Nephron progenitor cell (in vitro differentiated cells): ENCODE measurements at regions not wholly inside any gene's neighbourhood (a gene's known extent, or its start where the extent isn't known, plus 50 kb on each side); places are given as distances from the start of the nearest gene placed in this dataset.

Source experiments
- DNase-seq: peaks from one replicate; pipeline ENCODE4 v3.0.0; 2021
- H3K27ac Mint-ChIP-seq: 2 replicates; pipeline ENCODE4 v1.8.0; 2021; ENCODE audit warnings: mild to moderate bottlenecking, moderate library complexity, mixed read lengths
- H3K27me3 Mint-ChIP-seq: 2 replicates; pipeline ENCODE4 v1.8.0; 2021; ENCODE audit warnings: mild to moderate bottlenecking, low read depth, mixed read lengths; ENCODE audit not compliant: poor library complexity
- H3K36me3 Mint-ChIP-seq: 2 replicates; pipeline ENCODE4 v1.8.0; 2021; ENCODE audit warnings: low read depth, mixed read lengths
- H3K4me1 Mint-ChIP-seq: 2 replicates; pipeline ENCODE4 v1.8.0; 2021; ENCODE audit warnings: mixed read lengths
- H3K4me3 Mint-ChIP-seq: 2 replicates; pipeline ENCODE4 v1.8.0; 2021; ENCODE audit warnings: mild to moderate bottlenecking, moderate library complexity, mixed read lengths
- H3K9me3 Mint-ChIP-seq: 2 replicates; pipeline ENCODE4 v1.8.0; 2021; ENCODE audit warnings: mild to moderate bottlenecking, moderate library complexity, mixed read lengths
- CTCF ChIP-seq: fragments of 200-600 bp; sonication (generic); IDR thresholded peaks from 2 replicates; pipeline ENCODE4 v1.5.0; 2021; ENCODE audit warnings: antibody characterized with exemption

DNA sequence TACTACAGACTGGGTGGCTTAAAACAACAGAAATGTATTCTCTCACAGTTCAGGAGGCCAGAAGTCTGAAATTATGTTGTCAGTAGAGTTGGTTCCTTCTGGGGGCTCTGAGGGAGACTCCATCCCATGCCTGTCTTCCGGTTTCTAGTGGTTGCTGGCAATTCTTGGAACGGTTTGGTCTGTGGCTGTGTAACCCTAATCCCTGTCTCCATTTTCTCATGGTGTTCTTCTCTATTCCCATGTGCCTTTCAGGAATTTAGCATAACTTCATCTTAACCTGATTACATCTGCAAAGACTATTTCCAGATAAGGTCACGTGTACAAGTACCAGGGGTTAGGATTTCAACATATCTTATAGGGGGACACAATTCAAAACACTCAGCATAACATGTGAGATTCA lies 73.2 kb downstream of the FAM241B start:
- no peak for DNase-seq
- no peak for TF ChIP-seq CTCF
- Mint-ChIP-seq H3K27ac (no peak overlapping the region), H3K27me3 (peaks cover 32% of the 10 kb centered on the region), H3K9me3 (peaks cover 39% of the 10 kb centered on the region), H3K4me3 (no peak overlapping the region), H3K4me1 (no peaks in the 10 kb centered on the region), H3K36me3 (peaks cover 6% of the 10 kb centered on the region)

- TF ChIP-seq CTCF = no peak
- peaks cover 43% of the 10 kb centered on the region for H3K9me3 Mint-ChIP-seq
- peaks cover 13% of the 10 kb centered on the region for H3K36me3 Mint-ChIP-seq
- peaks cover 39% of the 10 kb centered on the region for H3K27me3 Mint-ChIP-seq
- peaks cover 1% of the 10 kb centered on the region for H3K4me1 Mint-ChIP-seq
- DNase-seq = no peak
- no peak overlapping the region for H3K27ac Mint-ChIP-seq
- no peak overlapping the region for H3K4me3 Mint-ChIP-seq
Observed at GRCh38 chr10:69703766-69704630, 74.0 kb downstream of the FAM241B start.

DNA sequence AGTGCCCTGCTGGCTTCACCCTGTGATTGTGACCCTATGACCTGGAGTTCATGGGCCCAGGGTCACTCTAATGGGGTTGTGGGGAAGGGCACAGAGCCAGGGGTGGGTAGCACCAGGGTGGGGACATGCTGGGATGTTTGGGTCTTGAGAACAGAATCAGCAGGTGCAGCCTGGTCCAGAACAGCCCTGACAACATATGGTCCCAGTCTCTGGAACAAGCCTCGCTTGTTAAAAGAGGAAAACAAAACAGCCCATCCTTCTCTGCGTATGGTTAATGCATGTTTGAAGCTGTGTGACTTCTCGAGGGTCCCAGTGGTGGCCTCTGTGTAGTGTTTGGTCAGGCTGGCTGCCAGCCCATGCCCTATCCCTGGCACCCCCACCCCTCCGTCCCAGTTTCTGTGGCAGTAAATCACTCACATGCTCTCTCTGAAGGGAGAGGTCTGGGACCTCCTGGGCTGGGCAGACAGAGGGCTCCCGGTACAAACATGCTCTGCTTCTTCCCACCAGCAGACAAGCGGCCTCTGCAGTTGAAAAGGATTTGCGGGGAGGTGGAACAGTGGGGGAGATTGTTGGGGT lies 79.4 kb downstream of the FAM241B start:
- H3K9me3 Mint-ChIP-seq = peaks cover 31% of the 10 kb centered on the region
- H3K27me3 Mint-ChIP-seq = peaks cover 25% of the 10 kb centered on the region
- peak overlapping the region; percentile 2 for H3K4me3 Mint-ChIP-seq
- no peak for TF ChIP-seq CTCF
- peak overlapping the region; percentile 25 for H3K27ac Mint-ChIP-seq
- no peak for DNase-seq
- peaks cover 55% of the 10 kb centered on the region for H3K4me1 Mint-ChIP-seq
- peaks cover 10% of the 10 kb centered on the region for H3K36me3 Mint-ChIP-seq

GRCh38 chr10:69710008-69710888 lies 80.2 kb downstream of the FAM241B start:
- peaks cover 27% of the 10 kb centered on the region for H3K27me3 Mint-ChIP-seq
- H3K36me3 Mint-ChIP-seq = peaks cover 9% of the 10 kb centered on the region
- H3K4me3 Mint-ChIP-seq = peak overlapping the region; percentile 5
- TF ChIP-seq CTCF = no peak
- H3K27ac Mint-ChIP-seq = peak overlapping the region; percentile 70
- H3K9me3 Mint-ChIP-seq = peaks cover 29% of the 10 kb centered on the region
- no peak for DNase-seq
- peaks cover 60% of the 10 kb centered on the region for H3K4me1 Mint-ChIP-seq

DNA sequence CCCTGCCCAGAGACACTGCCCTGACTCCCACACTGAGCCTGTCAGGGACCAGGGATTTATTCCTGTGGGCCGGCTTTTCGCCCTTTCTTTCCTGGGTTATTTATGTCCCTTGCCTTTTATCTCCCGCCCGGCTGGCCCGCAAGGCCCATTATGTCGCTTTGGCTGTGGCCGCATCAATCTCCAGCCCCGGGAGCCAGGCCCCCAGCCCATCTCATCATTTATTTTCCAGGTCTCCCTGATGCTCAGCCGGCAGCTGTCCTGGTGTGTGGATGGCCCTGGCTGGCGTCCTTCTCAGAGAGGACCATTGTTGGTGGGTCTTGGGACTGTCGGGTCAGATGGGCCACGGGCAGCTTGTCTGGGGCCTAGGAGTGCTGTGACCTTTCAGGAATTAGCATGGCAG lies 82.3 kb downstream of the FAM241B start:
- H3K27ac Mint-ChIP-seq = peak overlapping the region; percentile 93
- peaks cover 24% of the 10 kb centered on the region for H3K27me3 Mint-ChIP-seq
- H3K36me3 Mint-ChIP-seq = peaks cover 9% of the 10 kb centered on the region
- peak overlapping the region; percentile 44 for H3K4me3 Mint-ChIP-seq
- peaks cover 75% of the 10 kb centered on the region for H3K4me1 Mint-ChIP-seq
- peaks cover 19% of the 10 kb centered on the region for H3K9me3 Mint-ChIP-seq
- no peak for TF ChIP-seq CTCF
- DNase-seq = peak; percentile 74
